HL-60 (cell line): ENCODE measurements at regions not wholly inside any gene's neighbourhood (a gene's known extent, or its start where the extent isn't known, plus 50 kb on each side); places are given as distances from the start of the nearest gene placed in this dataset.

Source experiments
- GABPA ChIP-seq: IDR thresholded peaks from 2 replicates; pipeline ENCODE4 v1.6.1; 2012; ENCODE audit warnings: low read depth
- POLR2AphosphoS5 ChIP-seq: IDR thresholded peaks from 2 replicates; pipeline ENCODE4 v1.6.1; 2012; ENCODE audit warnings: low read depth
- REST ChIP-seq: IDR thresholded peaks from 2 replicates; pipeline ENCODE4 v1.6.1; 2012; ENCODE audit warnings: low read depth; ENCODE audit not compliant: insufficient replicate concordance
- TF ChIP-seq, protein P1 (sequence below): IDR thresholded peaks from one replicate; pipeline ENCODE4 v1.5.1; 2011; ENCODE audit warnings: low read length, control low read depth, inconsistent platforms; ENCODE audit not compliant: insufficient read depth

GRCh38 chr15:35605764-35606449, 59.9 kb upstream of the DPH6 start:
- TF ChIP-seq, protein P1, sequence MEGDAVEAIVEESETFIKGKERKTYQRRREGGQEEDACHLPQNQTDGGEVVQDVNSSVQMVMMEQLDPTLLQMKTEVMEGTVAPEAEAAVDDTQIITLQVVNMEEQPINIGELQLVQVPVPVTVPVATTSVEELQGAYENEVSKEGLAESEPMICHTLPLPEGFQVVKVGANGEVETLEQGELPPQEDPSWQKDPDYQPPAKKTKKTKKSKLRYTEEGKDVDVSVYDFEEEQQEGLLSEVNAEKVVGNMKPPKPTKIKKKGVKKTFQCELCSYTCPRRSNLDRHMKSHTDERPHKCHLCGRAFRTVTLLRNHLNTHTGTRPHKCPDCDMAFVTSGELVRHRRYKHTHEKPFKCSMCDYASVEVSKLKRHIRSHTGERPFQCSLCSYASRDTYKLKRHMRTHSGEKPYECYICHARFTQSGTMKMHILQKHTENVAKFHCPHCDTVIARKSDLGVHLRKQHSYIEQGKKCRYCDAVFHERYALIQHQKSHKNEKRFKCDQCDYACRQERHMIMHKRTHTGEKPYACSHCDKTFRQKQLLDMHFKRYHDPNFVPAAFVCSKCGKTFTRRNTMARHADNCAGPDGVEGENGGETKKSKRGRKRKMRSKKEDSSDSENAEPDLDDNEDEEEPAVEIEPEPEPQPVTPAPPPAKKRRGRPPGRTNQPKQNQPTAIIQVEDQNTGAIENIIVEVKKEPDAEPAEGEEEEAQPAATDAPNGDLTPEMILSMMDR, result no peak
- TF ChIP-seq POLR2AphosphoS5, result no peak
- no peak for TF ChIP-seq REST
- TF ChIP-seq GABPA, result no peak
